SK-N-SH treated with all-trans-retinoic acid at 6 μM for 48 hours (cell line): ENCODE measurements at regions not wholly inside any gene's neighbourhood (a gene's known extent, or its start where the extent isn't known, plus 50 kb on each side); places are given as distances from the start of the nearest gene placed in this dataset.
A peak's percentile ranks its signal among the peaks of the same experiment; 100 is the strongest.

Experiments
- ATAC-seq: fragments of 200-7000 bp; cut with Tn5 transposase; 3 replicates; pipeline ENCODE4 v1.9.1; 2020; ENCODE audit warnings: mild to moderate bottlenecking, moderate library complexity
- ARNTL ChIP-seq: fragments of 450-650 bp; formaldehyde crosslinking; IDR thresholded peaks from 2 replicates; pipeline ENCODE4 v1.5.0; 2020; ENCODE audit warnings: low read depth, mild to moderate bottlenecking, moderate library complexity, borderline replicate concordance
- CSDC2 ChIP-seq: fragments of 250-450 bp; sonication (Bioruptor Pico); IDR thresholded peaks from 2 replicates; pipeline ENCODE4 v1.5.0; 2020; ENCODE audit warnings: mild to moderate bottlenecking, moderate library complexity
- GLIS3 ChIP-seq: fragments of 250-450 bp; sonication (Bioruptor Pico); IDR thresholded peaks from 2 replicates; pipeline ENCODE4 v1.5.0; 2020; ENCODE audit warnings: mild to moderate bottlenecking, moderate library complexity
- ISL1 ChIP-seq: fragments of 250-450 bp; sonication (Bioruptor Pico); IDR thresholded peaks from 2 replicates; pipeline ENCODE4 v2.1.2; 2022; ENCODE audit warnings: mild to moderate bottlenecking, moderate library complexity
- OSR1 ChIP-seq: fragments of 250-450 bp; sonication (Bioruptor Pico); IDR thresholded peaks from 2 replicates; pipeline ENCODE4 v1.8.0; 2022; ENCODE audit warnings: moderate library complexity, mild to moderate bottlenecking, inconsistent platforms
- PPARA ChIP-seq: fragments of 250-450 bp; sonication (Bioruptor Pico); IDR thresholded peaks from 2 replicates; pipeline ENCODE4 v1.5.0; 2020; ENCODE audit warnings: mild to moderate bottlenecking, borderline replicate concordance
- RARB ChIP-seq: fragments of 250-450 bp; sonication (Bioruptor Pico); IDR thresholded peaks from 2 replicates; pipeline ENCODE4 v1.8.0; 2021; ENCODE audit warnings: mild to moderate bottlenecking, moderate library complexity
- SNAI2 ChIP-seq: fragments of 250-450 bp; sonication (Bioruptor Pico); IDR thresholded peaks from 2 replicates; pipeline ENCODE4 v1.5.0; 2020; ENCODE audit warnings: mild to moderate bottlenecking, moderate library complexity
- TCF4 ChIP-seq: fragments of 250-450 bp; sonication (Bioruptor Pico); IDR thresholded peaks from 2 replicates; pipeline ENCODE4 v1.8.0; 2021; ENCODE audit warnings: mild to moderate bottlenecking, moderate library complexity, borderline replicate concordance
- TOX ChIP-seq: fragments of 250-450 bp; sonication (Bioruptor Pico); IDR thresholded peaks from 2 replicates; pipeline ENCODE4 v1.8.0; 2021; ENCODE audit warnings: mild to moderate bottlenecking, moderate library complexity, borderline replicate concordance
- ZC3H10 ChIP-seq: fragments of 250-450 bp; sonication (Bioruptor Pico); IDR thresholded peaks from 2 replicates; pipeline ENCODE4 v1.5.1; 2021; ENCODE audit warnings: mild to moderate bottlenecking, moderate library complexity
- ZFP3 ChIP-seq: fragments of 250-450 bp; sonication (Bioruptor Pico); IDR thresholded peaks from 2 replicates; pipeline ENCODE4 v1.5.0; 2020; ENCODE audit warnings: mild to moderate bottlenecking, moderate library complexity
- ZFP30 ChIP-seq: fragments of 450-650 bp; formaldehyde crosslinking; IDR thresholded peaks from 2 replicates; pipeline ENCODE4 v1.5.0; 2022; ENCODE audit warnings: mild to moderate bottlenecking, moderate library complexity
- ZNF565 ChIP-seq: fragments of 450-650 bp; formaldehyde crosslinking; conservative IDR thresholded peaks from 2 replicates; pipeline ENCODE4 v1.5.0; 2020; ENCODE audit warnings: low read depth, mild to moderate bottlenecking, moderate library complexity
- TF ChIP-seq, protein P1 (sequence below): fragments of 250-450 bp; sonication (Bioruptor Pico); IDR thresholded peaks from 2 replicates; pipeline ENCODE4 v1.8.0; 2021; ENCODE audit warnings: low read depth, mild to moderate bottlenecking, moderate library complexity, borderline replicate concordance
- TF ChIP-seq, protein P2 (sequence below): fragments of 250-450 bp; sonication (Bioruptor Pico); IDR thresholded peaks from 2 replicates; pipeline ENCODE4 v1.5.1; 2020; ENCODE audit warnings: low read depth, mild to moderate bottlenecking, moderate library complexity
- TF ChIP-seq, protein P3 (sequence below): fragments of 250-450 bp; sonication (Bioruptor Pico); IDR thresholded peaks from 2 replicates; pipeline ENCODE4 v1.5.0; 2020; ENCODE audit warnings: mild to moderate bottlenecking, moderate library complexity
- TF ChIP-seq, protein P4 (sequence below): fragments of 250-450 bp; sonication (Bioruptor Pico); IDR thresholded peaks from 2 replicates; pipeline ENCODE4 v1.5.1; 2021; ENCODE audit warnings: mild to moderate bottlenecking, moderate library complexity
- TF ChIP-seq, protein P5 (sequence below): fragments of 250-450 bp; sonication (Bioruptor Pico); IDR thresholded peaks from 2 replicates; pipeline ENCODE4 v1.8.0; 2020; ENCODE audit warnings: mild to moderate bottlenecking, moderate library complexity, borderline replicate concordance

DNA sequence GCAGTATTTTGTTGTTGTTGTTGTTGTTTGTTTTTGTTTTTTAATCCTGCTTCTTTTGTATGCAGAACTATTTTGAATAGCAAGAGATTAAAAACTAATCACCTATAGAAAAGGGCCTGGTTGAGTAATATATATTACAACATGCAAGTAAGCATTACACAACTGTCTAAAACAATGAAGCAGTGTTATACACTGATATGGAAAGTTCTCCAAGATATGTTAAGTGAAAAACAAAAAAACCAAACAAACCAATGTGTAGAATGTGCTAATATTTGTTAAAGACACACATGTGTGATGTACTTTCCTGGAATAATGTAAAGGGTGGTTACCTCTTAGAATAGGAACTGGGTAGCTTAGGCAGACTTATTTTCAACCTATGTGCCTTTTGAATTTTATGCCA, 117.4 kb downstream of the ZNF365 start (continued):
- TF ChIP-seq, protein P1, sequence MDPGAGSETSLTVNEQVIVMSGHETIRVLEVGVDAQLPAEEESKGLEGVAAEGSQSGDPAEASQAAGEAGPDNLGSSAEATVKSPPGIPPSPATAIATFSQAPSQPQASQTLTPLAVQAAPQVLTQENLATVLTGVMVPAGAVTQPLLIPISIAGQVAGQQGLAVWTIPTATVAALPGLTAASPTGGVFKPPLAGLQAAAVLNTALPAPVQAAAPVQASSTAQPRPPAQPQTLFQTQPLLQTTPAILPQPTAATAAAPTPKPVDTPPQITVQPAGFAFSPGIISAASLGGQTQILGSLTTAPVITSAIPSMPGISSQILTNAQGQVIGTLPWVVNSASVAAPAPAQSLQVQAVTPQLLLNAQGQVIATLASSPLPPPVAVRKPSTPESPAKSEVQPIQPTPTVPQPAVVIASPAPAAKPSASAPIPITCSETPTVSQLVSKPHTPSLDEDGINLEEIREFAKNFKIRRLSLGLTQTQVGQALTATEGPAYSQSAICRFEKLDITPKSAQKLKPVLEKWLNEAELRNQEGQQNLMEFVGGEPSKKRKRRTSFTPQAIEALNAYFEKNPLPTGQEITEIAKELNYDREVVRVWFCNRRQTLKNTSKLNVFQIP = no peak

DNA sequence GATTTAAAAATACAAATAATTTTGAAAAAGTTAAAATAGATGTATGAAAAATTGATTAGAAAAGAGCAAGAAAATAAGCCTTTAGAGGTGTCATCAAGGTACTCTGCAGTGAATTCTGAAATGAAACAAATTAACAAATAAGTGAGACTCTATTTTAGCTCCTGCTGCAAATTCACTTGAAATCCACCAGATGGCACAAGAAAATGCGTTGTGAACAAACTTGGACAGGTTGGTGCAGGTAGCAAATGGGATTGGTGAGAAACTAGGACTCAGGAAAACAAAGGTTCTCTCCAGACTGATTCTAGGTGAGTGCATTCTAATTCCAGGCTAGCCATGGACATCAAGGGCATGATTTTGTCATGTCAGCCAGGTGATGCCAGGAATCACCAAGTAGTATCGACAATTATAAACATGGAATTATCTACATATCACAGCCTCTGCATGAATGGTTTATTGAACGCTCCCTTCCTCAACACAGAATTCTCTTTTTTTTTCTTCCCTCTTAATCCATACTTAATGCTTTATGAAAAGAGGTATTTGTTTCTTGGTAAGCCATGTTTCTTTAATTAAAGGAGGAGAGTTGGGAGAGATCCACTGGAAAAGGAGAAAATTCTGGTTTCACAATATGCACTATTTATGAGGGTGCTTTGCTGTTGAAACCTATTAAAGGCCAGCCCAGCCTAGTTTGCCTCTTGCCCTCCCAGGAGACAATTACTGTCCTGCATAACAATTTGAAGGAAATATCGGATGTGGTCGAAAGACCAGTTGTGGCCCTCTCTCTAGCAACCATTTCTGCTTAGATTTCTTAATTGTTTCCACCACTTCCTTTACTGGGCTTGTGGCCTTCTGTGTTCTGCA, 118.1 kb downstream of the ZNF365 start:
- TF ChIP-seq ARNTL (CRISPR knock-in tag) = no peak
- TF ChIP-seq ZC3H10 (CRISPR knock-in tag) = no peak
- TF ChIP-seq OSR1 (CRISPR knock-in tag) = no peak
- TF ChIP-seq, protein P2, sequence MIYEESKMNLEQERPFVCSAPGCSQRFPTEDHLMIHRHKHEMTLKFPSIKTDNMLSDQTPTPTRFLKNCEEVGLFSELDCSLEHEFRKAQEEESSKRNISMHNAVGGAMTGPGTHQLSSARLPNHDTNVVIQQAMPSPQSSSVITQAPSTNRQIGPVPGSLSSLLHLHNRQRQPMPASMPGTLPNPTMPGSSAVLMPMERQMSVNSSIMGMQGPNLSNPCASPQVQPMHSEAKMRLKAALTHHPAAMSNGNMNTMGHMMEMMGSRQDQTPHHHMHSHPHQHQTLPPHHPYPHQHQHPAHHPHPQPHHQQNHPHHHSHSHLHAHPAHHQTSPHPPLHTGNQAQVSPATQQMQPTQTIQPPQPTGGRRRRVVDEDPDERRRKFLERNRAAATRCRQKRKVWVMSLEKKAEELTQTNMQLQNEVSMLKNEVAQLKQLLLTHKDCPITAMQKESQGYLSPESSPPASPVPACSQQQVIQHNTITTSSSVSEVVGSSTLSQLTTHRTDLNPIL = no peak
- TF ChIP-seq RARB (CRISPR knock-in tag) = no peak
- no peak for TF ChIP-seq PPARA (CRISPR knock-in tag)
- TF ChIP-seq SNAI2 (CRISPR knock-in tag) = no peak
- TF ChIP-seq, protein P1 = no peak
- no peak for TF ChIP-seq ZNF565 (CRISPR knock-in tag)
- TF ChIP-seq CSDC2 (CRISPR knock-in tag) = no peak
- TF ChIP-seq, protein P3, sequence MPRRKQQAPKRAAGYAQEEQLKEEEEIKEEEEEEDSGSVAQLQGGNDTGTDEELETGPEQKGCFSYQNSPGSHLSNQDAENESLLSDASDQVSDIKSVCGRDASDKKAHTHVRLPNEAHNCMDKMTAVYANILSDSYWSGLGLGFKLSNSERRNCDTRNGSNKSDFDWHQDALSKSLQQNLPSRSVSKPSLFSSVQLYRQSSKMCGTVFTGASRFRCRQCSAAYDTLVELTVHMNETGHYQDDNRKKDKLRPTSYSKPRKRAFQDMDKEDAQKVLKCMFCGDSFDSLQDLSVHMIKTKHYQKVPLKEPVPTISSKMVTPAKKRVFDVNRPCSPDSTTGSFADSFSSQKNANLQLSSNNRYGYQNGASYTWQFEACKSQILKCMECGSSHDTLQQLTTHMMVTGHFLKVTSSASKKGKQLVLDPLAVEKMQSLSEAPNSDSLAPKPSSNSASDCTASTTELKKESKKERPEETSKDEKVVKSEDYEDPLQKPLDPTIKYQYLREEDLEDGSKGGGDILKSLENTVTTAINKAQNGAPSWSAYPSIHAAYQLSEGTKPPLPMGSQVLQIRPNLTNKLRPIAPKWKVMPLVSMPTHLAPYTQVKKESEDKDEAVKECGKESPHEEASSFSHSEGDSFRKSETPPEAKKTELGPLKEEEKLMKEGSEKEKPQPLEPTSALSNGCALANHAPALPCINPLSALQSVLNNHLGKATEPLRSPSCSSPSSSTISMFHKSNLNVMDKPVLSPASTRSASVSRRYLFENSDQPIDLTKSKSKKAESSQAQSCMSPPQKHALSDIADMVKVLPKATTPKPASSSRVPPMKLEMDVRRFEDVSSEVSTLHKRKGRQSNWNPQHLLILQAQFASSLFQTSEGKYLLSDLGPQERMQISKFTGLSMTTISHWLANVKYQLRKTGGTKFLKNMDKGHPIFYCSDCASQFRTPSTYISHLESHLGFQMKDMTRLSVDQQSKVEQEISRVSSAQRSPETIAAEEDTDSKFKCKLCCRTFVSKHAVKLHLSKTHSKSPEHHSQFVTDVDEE (CRISPR knock-in tag) = no peak
- TF ChIP-seq, protein P4, sequence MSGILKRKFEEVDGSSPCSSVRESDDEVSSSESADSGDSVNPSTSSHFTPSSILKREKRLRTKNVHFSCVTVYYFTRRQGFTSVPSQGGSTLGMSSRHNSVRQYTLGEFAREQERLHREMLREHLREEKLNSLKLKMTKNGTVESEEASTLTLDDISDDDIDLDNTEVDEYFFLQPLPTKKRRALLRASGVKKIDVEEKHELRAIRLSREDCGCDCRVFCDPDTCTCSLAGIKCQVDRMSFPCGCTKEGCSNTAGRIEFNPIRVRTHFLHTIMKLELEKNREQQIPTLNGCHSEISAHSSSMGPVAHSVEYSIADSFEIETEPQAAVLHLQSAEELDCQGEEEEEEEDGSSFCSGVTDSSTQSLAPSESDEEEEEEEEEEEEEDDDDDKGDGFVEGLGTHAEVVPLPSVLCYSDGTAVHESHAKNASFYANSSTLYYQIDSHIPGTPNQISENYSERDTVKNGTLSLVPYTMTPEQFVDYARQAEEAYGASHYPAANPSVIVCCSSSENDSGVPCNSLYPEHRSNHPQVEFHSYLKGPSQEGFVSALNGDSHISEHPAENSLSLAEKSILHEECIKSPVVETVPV (CRISPR knock-in tag) = no peak
- TF ChIP-seq TOX (CRISPR knock-in tag) = no peak
- TF ChIP-seq, protein P5, sequence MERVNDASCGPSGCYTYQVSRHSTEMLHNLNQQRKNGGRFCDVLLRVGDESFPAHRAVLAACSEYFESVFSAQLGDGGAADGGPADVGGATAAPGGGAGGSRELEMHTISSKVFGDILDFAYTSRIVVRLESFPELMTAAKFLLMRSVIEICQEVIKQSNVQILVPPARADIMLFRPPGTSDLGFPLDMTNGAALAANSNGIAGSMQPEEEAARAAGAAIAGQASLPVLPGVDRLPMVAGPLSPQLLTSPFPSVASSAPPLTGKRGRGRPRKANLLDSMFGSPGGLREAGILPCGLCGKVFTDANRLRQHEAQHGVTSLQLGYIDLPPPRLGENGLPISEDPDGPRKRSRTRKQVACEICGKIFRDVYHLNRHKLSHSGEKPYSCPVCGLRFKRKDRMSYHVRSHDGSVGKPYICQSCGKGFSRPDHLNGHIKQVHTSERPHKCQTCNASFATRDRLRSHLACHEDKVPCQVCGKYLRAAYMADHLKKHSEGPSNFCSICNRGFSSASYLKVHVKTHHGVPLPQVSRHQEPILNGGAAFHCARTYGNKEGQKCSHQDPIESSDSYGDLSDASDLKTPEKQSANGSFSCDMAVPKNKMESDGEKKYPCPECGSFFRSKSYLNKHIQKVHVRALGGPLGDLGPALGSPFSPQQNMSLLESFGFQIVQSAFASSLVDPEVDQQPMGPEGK (CRISPR knock-in tag) = no peak
- no peak for TF ChIP-seq ZFP3 (CRISPR knock-in tag)
- TF ChIP-seq ISL1 (CRISPR knock-in tag) = no peak
- no peak for TF ChIP-seq ZFP30
- TF ChIP-seq GLIS3 (CRISPR knock-in tag) = no peak
- no peak for TF ChIP-seq TCF4
- ATAC-seq = peak; percentile 61; the same call in 2 of the 3 replicates

DNA sequence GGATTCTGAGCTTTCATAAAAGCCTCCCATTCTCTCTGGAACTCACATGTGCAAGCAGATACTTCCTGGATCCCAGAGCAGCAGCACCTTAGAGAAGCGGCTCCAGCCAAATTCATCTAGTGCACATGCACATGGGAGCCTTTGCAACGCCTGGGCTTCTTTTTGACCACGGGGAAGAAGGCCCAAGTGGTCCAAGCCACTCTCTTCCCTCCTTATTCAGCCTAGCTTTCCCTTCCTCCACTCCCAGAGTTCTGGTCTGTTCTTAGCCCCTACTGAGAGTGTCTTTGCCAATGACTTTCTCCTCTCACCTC, 118.7 kb downstream of the ZNF365 start:
- TF ChIP-seq, protein P5 (CRISPR knock-in tag) = no peak
- TF ChIP-seq CSDC2 (CRISPR knock-in tag) = no peak
- no peak for ATAC-seq
